Hepatocyte (in vitro differentiated cells): ENCODE measurements at regions not wholly inside any gene's neighbourhood (a gene's known extent, or its start where the extent isn't known, plus 50 kb on each side); places are given as distances from the start of the nearest gene placed in this dataset.

Experiments used
- EZH2 ChIP-seq: fragments of 200-600 bp; sonication (generic); IDR thresholded peaks from 2 replicates; pipeline ENCODE4 v1.6.1; 2016; ENCODE audit warnings: antibody characterized with exemption, mild to moderate bottlenecking, borderline replicate concordance
- EZH2phosphoT487 ChIP-seq: fragments of 200-600 bp; sonication (generic); IDR thresholded peaks from one replicate; pipeline ENCODE4 v1.6.1; 2018; ENCODE audit warnings: antibody characterized with exemption, mild to moderate bottlenecking, low read depth, moderate library complexity; ENCODE audit not compliant: unreplicated experiment, severe bottlenecking
- TF ChIP-seq, protein P1 (sequence below): fragments of 200-600 bp; sonication (generic); IDR thresholded peaks from 2 replicates; pipeline ENCODE4 v1.5.1; 2016; ENCODE audit warnings: antibody characterized with exemption, mild to moderate bottlenecking; ENCODE audit not compliant: poor library complexity

DNA sequence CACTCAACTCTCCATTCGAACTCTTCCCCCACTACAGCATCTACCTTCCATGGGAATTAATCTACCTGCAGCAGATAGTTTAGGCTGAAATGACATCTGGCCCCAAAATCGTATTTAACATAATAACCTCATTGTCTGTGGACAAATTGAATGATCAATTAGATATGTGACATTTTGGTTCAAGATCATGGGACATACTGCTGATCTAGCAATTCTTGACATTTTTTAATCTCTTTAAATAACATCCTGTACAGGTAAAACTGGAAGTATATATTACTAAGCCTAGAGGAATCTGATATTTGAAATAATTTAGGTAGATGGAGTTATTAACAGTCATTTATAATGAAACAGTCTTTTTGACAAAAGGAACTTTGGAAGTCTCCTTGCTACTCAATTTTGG is 702.5 kb downstream of the NLGN4X start:
- TF ChIP-seq, protein P1, sequence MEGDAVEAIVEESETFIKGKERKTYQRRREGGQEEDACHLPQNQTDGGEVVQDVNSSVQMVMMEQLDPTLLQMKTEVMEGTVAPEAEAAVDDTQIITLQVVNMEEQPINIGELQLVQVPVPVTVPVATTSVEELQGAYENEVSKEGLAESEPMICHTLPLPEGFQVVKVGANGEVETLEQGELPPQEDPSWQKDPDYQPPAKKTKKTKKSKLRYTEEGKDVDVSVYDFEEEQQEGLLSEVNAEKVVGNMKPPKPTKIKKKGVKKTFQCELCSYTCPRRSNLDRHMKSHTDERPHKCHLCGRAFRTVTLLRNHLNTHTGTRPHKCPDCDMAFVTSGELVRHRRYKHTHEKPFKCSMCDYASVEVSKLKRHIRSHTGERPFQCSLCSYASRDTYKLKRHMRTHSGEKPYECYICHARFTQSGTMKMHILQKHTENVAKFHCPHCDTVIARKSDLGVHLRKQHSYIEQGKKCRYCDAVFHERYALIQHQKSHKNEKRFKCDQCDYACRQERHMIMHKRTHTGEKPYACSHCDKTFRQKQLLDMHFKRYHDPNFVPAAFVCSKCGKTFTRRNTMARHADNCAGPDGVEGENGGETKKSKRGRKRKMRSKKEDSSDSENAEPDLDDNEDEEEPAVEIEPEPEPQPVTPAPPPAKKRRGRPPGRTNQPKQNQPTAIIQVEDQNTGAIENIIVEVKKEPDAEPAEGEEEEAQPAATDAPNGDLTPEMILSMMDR, result no peak
- TF ChIP-seq EZH2, result no peak
- no peak for TF ChIP-seq EZH2phosphoT487
